ENCODE measurements at regions not wholly inside any gene's neighbourhood (a gene's known extent, or its start where the extent isn't known, plus 50 kb on each side); places are given as distances from the start of the nearest gene placed in this dataset.

GRCh38 chr10:130816116-130816901 lies 495.2 kb downstream of the TCERG1L start:
- Histone ChIP-seq H3K4me2 (ENCODE audit: control insufficient read depth, extremely low read depth, insufficient read depth, low read depth, low read length) (no peak overlapping the region), H3K79me2 (ENCODE audit: control insufficient read depth, insufficient read depth, low read length) (no peaks in the 10 kb centered on the region), H3K4me1 (ENCODE audit: control insufficient read depth, extremely low read depth, insufficient read depth, low read length) (no peaks in the 10 kb centered on the region), H4K20me1 (ENCODE audit: control insufficient read depth, extremely low read depth, insufficient read depth, low read length) (no peaks in the 10 kb centered on the region), H3K36me3 (ENCODE audit: control insufficient read depth in 2 of 2, extremely low read depth in 1 of 2, insufficient read depth in 2 of 2, low read length in 2 of 2) (no peaks in the 10 kb centered on the region), H3K9ac (ENCODE audit: control insufficient read depth, extremely low read depth, insufficient read depth, low read length) (no peak overlapping the region), H3K4me3 (ENCODE audit: control insufficient read depth in 2 of 3, extremely low read depth in 1 of 3, insufficient read depth in 2 of 3, low read depth in 1 of 3, low read length in 3 of 3) (no peak overlapping the region), H3K9me1 (ENCODE audit: control insufficient read depth, extremely low read depth, insufficient read depth, low read length) (no peaks in the 10 kb centered on the region), H2AFZ (ENCODE audit: control insufficient read depth, low read length) (no peak overlapping the region), H3K9me3 (ENCODE audit: control insufficient read depth, low read depth, low read length) (peaks cover 7% of the 10 kb centered on the region), H3K27ac (ENCODE audit: control insufficient read depth, insufficient read depth, low read length) (no peak overlapping the region), H3K27me3 (ENCODE audit: control insufficient read depth, extremely low read depth, insufficient read depth, low read length) (no peaks in the 10 kb centered on the region)
- dilution Hi-C loops (cut with MboI; ENCODE audit: extremely low pct_ligation_motif_present, low sequenced_read_pairs), result no loop called here
- FAIRE-seq (no peak), DNase-seq (ENCODE audit: low read depth, low spot score) (no peak)
- no peak for TF ChIP-seq EZH2 (IDR thresholded peaks at IDR 0.05; ENCODE audit: low read length)
- TF ChIP-seq, protein P1, sequence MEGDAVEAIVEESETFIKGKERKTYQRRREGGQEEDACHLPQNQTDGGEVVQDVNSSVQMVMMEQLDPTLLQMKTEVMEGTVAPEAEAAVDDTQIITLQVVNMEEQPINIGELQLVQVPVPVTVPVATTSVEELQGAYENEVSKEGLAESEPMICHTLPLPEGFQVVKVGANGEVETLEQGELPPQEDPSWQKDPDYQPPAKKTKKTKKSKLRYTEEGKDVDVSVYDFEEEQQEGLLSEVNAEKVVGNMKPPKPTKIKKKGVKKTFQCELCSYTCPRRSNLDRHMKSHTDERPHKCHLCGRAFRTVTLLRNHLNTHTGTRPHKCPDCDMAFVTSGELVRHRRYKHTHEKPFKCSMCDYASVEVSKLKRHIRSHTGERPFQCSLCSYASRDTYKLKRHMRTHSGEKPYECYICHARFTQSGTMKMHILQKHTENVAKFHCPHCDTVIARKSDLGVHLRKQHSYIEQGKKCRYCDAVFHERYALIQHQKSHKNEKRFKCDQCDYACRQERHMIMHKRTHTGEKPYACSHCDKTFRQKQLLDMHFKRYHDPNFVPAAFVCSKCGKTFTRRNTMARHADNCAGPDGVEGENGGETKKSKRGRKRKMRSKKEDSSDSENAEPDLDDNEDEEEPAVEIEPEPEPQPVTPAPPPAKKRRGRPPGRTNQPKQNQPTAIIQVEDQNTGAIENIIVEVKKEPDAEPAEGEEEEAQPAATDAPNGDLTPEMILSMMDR (optimal IDR thresholded peaks at IDR 0.05 in 1 of 3, IDR thresholded peaks at IDR 0.05 in 1 of 3, conservative IDR thresholded peaks at IDR 0.05 in 1 of 3; ENCODE audit: extremely low read depth in 1 of 3, insufficient read depth in 2 of 3, low read length in 3 of 3), result no peak

GRCh38 chr10:130817046-130817624 lies 494.4 kb downstream of the TCERG1L start:
- Histone ChIP-seq H3K27ac (ENCODE audit: control insufficient read depth, insufficient read depth, low read length) (no peak overlapping the region), H4K20me1 (ENCODE audit: control insufficient read depth, extremely low read depth, insufficient read depth, low read length) (no peaks in the 10 kb centered on the region), H3K79me2 (ENCODE audit: control insufficient read depth, insufficient read depth, low read length) (no peaks in the 10 kb centered on the region), H3K4me3 (ENCODE audit: control insufficient read depth in 2 of 3, extremely low read depth in 1 of 3, insufficient read depth in 2 of 3, low read depth in 1 of 3, low read length in 3 of 3) (no peak overlapping the region), H3K4me1 (ENCODE audit: control insufficient read depth, extremely low read depth, insufficient read depth, low read length) (no peaks in the 10 kb centered on the region), H2AFZ (ENCODE audit: control insufficient read depth, low read length) (no peak overlapping the region), H3K9me1 (ENCODE audit: control insufficient read depth, extremely low read depth, insufficient read depth, low read length) (no peaks in the 10 kb centered on the region), H3K9me3 (ENCODE audit: control insufficient read depth, low read depth, low read length) (peaks cover 7% of the 10 kb centered on the region), H3K27me3 (ENCODE audit: control insufficient read depth, extremely low read depth, insufficient read depth, low read length) (no peaks in the 10 kb centered on the region), H3K36me3 (ENCODE audit: control insufficient read depth in 2 of 2, extremely low read depth in 1 of 2, insufficient read depth in 2 of 2, low read length in 2 of 2) (no peaks in the 10 kb centered on the region), H3K4me2 (ENCODE audit: control insufficient read depth, extremely low read depth, insufficient read depth, low read depth, low read length) (no peak overlapping the region), H3K9ac (ENCODE audit: control insufficient read depth, extremely low read depth, insufficient read depth, low read length) (no peak overlapping the region)
- DNase-seq (ENCODE audit: low read depth, low spot score) (no peak), FAIRE-seq (no peak)
- TF ChIP-seq, protein P1 (optimal IDR thresholded peaks at IDR 0.05 in 1 of 3, IDR thresholded peaks at IDR 0.05 in 1 of 3, conservative IDR thresholded peaks at IDR 0.05 in 1 of 3; ENCODE audit: extremely low read depth in 1 of 3, insufficient read depth in 2 of 3, low read length in 3 of 3), result no peak
- TF ChIP-seq EZH2 (IDR thresholded peaks at IDR 0.05; ENCODE audit: low read length), result no peak
- dilution Hi-C loops (cut with MboI; ENCODE audit: extremely low pct_ligation_motif_present, low sequenced_read_pairs), result no loop called here
